ENCODE measurements at regions not wholly inside any gene's neighbourhood (a gene's known extent, or its start where the extent isn't known, plus 50 kb on each side); places are given as distances from the start of the nearest gene placed in this dataset.
"Not testable (repeated sequence)": the region's sequence is repeated elsewhere in the genome, so short reads cannot be mapped to it uniquely, and the experiment has no call there.

GRCh38 chr4:3938676-3939075 is 172.5 kb downstream of the ADRA2C start:
- not testable (repeated sequence) for TF ChIP-seq POLR2A, POLR2AphosphoS5 (IDR thresholded peaks at IDR 0.05; ENCODE audit: low read depth, low read length)

All from GM12892 (cell line).